B cell (primary cell): ENCODE measurements at regions not wholly inside any gene's neighbourhood (a gene's known extent, or its start where the extent isn't known, plus 50 kb on each side); places are given as distances from the start of the nearest gene placed in this dataset.

Experiments
- ATAC-seq: fragments of 200-7000 bp; cut with Tn5 transposase; one replicate; pipeline ENCODE4 v1.10.0; 2021; ENCODE audit warnings: low read depth, mild to moderate bottlenecking, moderate number of reproducible peaks, moderate library complexity
- CTCF ChIA-PET: fragments of 350-600 bp; sonication (Branson Sonifier 250); formaldehyde crosslinking; loops from one replicate; lab custom pipeline; 2021; ENCODE audit warnings: antibody characterized with exemption, inconsistent platforms; lab: Charles Lee
- POLR2A ChIA-PET: fragments of 350-600 bp; sonication (Branson Sonifier 250); formaldehyde crosslinking; loops from one replicate; lab custom pipeline; 2021; ENCODE audit warnings: antibody characterized with exemption; lab: Charles Lee
- DNase-seq: peaks from one replicate; pipeline ENCODE4 v3.0.0; 2013
- H2AFZ ChIP-seq: 2 replicates; pipeline ENCODE4 v1.6.1; 2012; ENCODE audit warnings: mild to moderate bottlenecking, low read depth, low read length; ENCODE audit not compliant: insufficient read depth, poor library complexity, severe bottlenecking
- H3K27ac ChIP-seq, 2 donors: 1 replicate in 1 of 2; 2 replicates in 1 of 2; pipeline ENCODE4 v1.5.1; 2012 to 2013; ENCODE audit warnings: low read length in 2 of 2, mild to moderate bottlenecking in 2 of 2, moderate library complexity in 1 of 2
- H3K27me3 ChIP-seq, 4 experiments: fragments of 200-600 bp in 1 of 4; sonication (generic) in 1 of 4; replicated peaks in 1 of 4; 1 replicate in 2 of 4; 2 replicates in 2 of 4; pipeline versions ENCODE4 v1.6.1 to v1.7.0; 2013 to 2016; ENCODE audit warnings: low read length in 3 of 4, mild to moderate bottlenecking in 2 of 4, mixed read lengths in 1 of 4, moderate library complexity in 1 of 4; ENCODE audit not compliant: insufficient read depth in 4 of 4, control insufficient read depth in 3 of 4; ENCODE audit errors: control extremely low read depth in 1 of 4
- H3K36me3 ChIP-seq, 2 experiments: replicated peaks in 1 of 2; 1 replicate in 1 of 2; 2 replicates in 1 of 2; pipeline versions ENCODE4 v1.6.1 to v1.7.1; 2013; ENCODE audit warnings: low read length in 1 of 2; ENCODE audit not compliant: insufficient read depth in 2 of 2, control insufficient read depth in 1 of 2; ENCODE audit errors: control extremely low read depth in 1 of 2, extremely low read depth in 1 of 2
- H3K4me1 ChIP-seq, 2 donors: fragments of 200-600 bp in 1 of 2; sonication (generic) in 1 of 2; 1 replicate in 1 of 2; 2 replicates in 1 of 2; pipeline versions ENCODE4 v1.5.1 to v1.6.1; 2013 to 2017; ENCODE audit warnings: low read length in 2 of 2; ENCODE audit not compliant: control insufficient read depth in 2 of 2, insufficient read depth in 2 of 2
- H3K4me2 ChIP-seq: replicated peaks from 2 replicates; pipeline ENCODE3; 2012; ENCODE audit warnings: mild to moderate bottlenecking, low read depth, low read length; ENCODE audit not compliant: poor library complexity, severe bottlenecking
- H3K4me3 ChIP-seq, 5 experiments: fragments of 200-600 bp in 1 of 5; sonication (generic) in 1 of 5; 1 replicate in 3 of 5; 2 replicates in 2 of 5; pipeline versions ENCODE4 v1.5.1 to v1.7.0; 2011 to 2016; ENCODE audit warnings: low read length in 4 of 5, mild to moderate bottlenecking in 4 of 5, low read depth in 2 of 5, control low read depth in 1 of 5, moderate library complexity in 1 of 5; ENCODE audit not compliant: insufficient read depth in 1 of 5; ENCODE audit errors: control extremely low read depth in 1 of 5, extremely low read depth in 1 of 5
- H3K79me2 ChIP-seq: fragments of 200-600 bp; sonication (generic); one replicate; pipeline ENCODE4 v1.6.0; 2016; ENCODE audit warnings: low read length; ENCODE audit not compliant: control insufficient read depth, insufficient read depth
- H3K9ac ChIP-seq: fragments of 200-600 bp; sonication (generic); 2 replicates; pipeline ENCODE4 v1.6.1; 2017; ENCODE audit warnings: mild to moderate bottlenecking, low read length, moderate library complexity
- H3K9me3 ChIP-seq, 3 donors: one replicate each; pipeline versions ENCODE4 v1.6.1 to v1.7.1; 2013; ENCODE audit warnings: low read length in 2 of 3; ENCODE audit not compliant: control insufficient read depth in 2 of 3, insufficient read depth in 1 of 3; ENCODE audit errors: control extremely low read depth in 1 of 3
- H4K20me1 ChIP-seq: 2 replicates; pipeline ENCODE4 v1.6.0; 2012; ENCODE audit warnings: mild to moderate bottlenecking, low read length; ENCODE audit not compliant: insufficient read depth, control insufficient read depth, poor library complexity, severe bottlenecking
- H3K27ac Mint-ChIP-seq: one replicate; pipeline ENCODE4 v1.8.0; 2021; ENCODE audit warnings: mixed read lengths
- H3K27me3 Mint-ChIP-seq: one replicate; pipeline ENCODE4 v1.8.0; 2021; ENCODE audit warnings: mixed read lengths
- H3K4me1 Mint-ChIP-seq: one replicate; pipeline ENCODE4 v1.8.0; 2021; ENCODE audit warnings: mixed read lengths
- H3K4me3 Mint-ChIP-seq: one replicate; pipeline ENCODE4 v1.8.0; 2021; ENCODE audit warnings: mixed read lengths
- H3K9me3 Mint-ChIP-seq: one replicate; pipeline ENCODE4 v1.8.0; 2022; ENCODE audit warnings: mixed read lengths; ENCODE audit not compliant: insufficient read depth
- CTCF ChIP-seq: fragments of 200-600 bp; IDR thresholded peaks from one replicate; pipeline ENCODE4 v1.8.0; 2022; ENCODE audit warnings: antibody characterized with exemption, mild to moderate bottlenecking
- EZH2 ChIP-seq: IDR thresholded peaks from 2 replicates; pipeline ENCODE4 v1.6.1; 2012; ENCODE audit warnings: borderline replicate concordance, low read depth, mild to moderate bottlenecking, moderate library complexity, low read length; ENCODE audit not compliant: insufficient read depth, poor library complexity, severe bottlenecking
- WGBS: methylation state at CpG from one replicate; pipeline ENCODE4 v1.1.5; 2013; ENCODE audit warnings: missing lambda C conversion rate; ENCODE audit not compliant: insufficient coverage; 5-methylcytosine and 5-hydroxymethylcytosine counted together
- intact Hi-C: fragments of 100-400 bp; cut with micrococcal nuclease; formaldehyde crosslinking; loops from one replicate; pipeline ENCODE4 v1.10.0; 2022

- ChIA-PET CTCF (no interaction called here), POLR2A (no interaction called here)
- WGBS, result 96% methylated on average over 3 of the region's 5 CpGs
- TF ChIP-seq CTCF (no peak), EZH2 (no peak)
- Mint-ChIP-seq H3K27ac (no peak overlapping the region), H3K4me3 (no peak overlapping the region), H3K4me1 (no peaks in the 10 kb centered on the region), H3K27me3 (no peaks in the 10 kb centered on the region), H3K9me3 (no peaks in the 10 kb centered on the region)
- H2AFZ ChIP-seq, result no peak overlapping the region
- H3K79me2 ChIP-seq, result no peaks in the 10 kb centered on the region
- no peak overlapping the region for H3K27ac ChIP-seq
- H3K4me1 ChIP-seq, result no peaks in the 10 kb centered on the region
- H3K9ac ChIP-seq, result no peak overlapping the region
- H3K27me3 ChIP-seq, result no peaks in the 10 kb centered on the region
- H3K36me3 ChIP-seq, result no peaks in the 10 kb centered on the region
- H3K4me2 ChIP-seq, result no peak overlapping the region
- ATAC-seq (no peak), DNase-seq (no peak)
- no peaks in the 10 kb centered on the region for H4K20me1 ChIP-seq
- no peak overlapping the region for H3K4me3 ChIP-seq
- intact Hi-C loops, result no loop called here
- no peaks in the 10 kb centered on the region for H3K9me3 ChIP-seq
Observed at GRCh38 chr6:45783716-45784115, 231.9 kb downstream of the CLIC5 start.

- Histone ChIP-seq H3K4me3 (no peak overlapping the region), H3K36me3 (no peaks in the 10 kb centered on the region), H3K27me3 (no peaks in the 10 kb centered on the region), H3K27ac (no peak overlapping the region), H4K20me1 (no peaks in the 10 kb centered on the region), H3K4me1 (no peaks in the 10 kb centered on the region), H3K79me2 (no peaks in the 10 kb centered on the region), H3K9ac (no peak overlapping the region), H2AFZ (no peak overlapping the region), H3K4me2 (no peak overlapping the region), H3K9me3 (no peaks in the 10 kb centered on the region)
- no peaks in the 10 kb centered on the region for H3K4me1 Mint-ChIP-seq
- H3K4me3 Mint-ChIP-seq, result no peak overlapping the region
- no peak overlapping the region for H3K27ac Mint-ChIP-seq
- intact Hi-C loops, result no loop called here
- TF ChIP-seq EZH2, result no peak
- no peak for TF ChIP-seq CTCF
- H3K9me3 Mint-ChIP-seq, result no peaks in the 10 kb centered on the region
- ChIA-PET POLR2A (no interaction called here), CTCF (no interaction called here)
- ATAC-seq, result no peak
- no peak for DNase-seq
- no peaks in the 10 kb centered on the region for H3K27me3 Mint-ChIP-seq
- WGBS, result 92% methylated on average over 2 of the region's 3 CpGs
Observed at GRCh38 chr6:45781890-45782289, 233.8 kb downstream of the CLIC5 start.
